Posterior vena cava (tissue), 2 donors: ENCODE measurements at regions not wholly inside any gene's neighbourhood (a gene's known extent, or its start where the extent isn't known, plus 50 kb on each side); places are given as distances from the start of the nearest gene placed in this dataset.
A peak's percentile ranks its signal among the peaks of the same experiment; 100 is the strongest.
"Not testable (repeated sequence)": the region's sequence is repeated elsewhere in the genome, so short reads cannot be mapped to it uniquely, and the experiment has no call there.

Source experiments
- DNase-seq: peaks from one replicate; pipeline ENCODE4 v3.0.0-alpha.2; 2020; ENCODE audit warnings: low spot score
- intact Hi-C, 2 donors: fragments of 100-400 bp; cut with DNase I; formaldehyde crosslinking; loops; one replicate each; pipeline versions ENCODE4 v1.14.1 to v1.14.2; 2022 to 2023
- donor health status: DM: yes; HTN: yes; CAD: no.
- donor health status: DM: yes; HTN: yes; CAD: no.

- intact Hi-C loops, DNase-seq: not testable (repeated sequence)
These were observed 277.7 kb upstream of the ZNF322 start for GRCh38 chr6:26937258-26937657.

- DNase-seq, intact Hi-C loops: not testable (repeated sequence)
These were observed 291.7 kb upstream of the ZNF322 start for GRCh38 chr6:26951211-26951610.

GRCh38 chr6:26956078-26956600, 291.4 kb upstream of the PRSS16 start:
- DNase-seq, intact Hi-C loops: not testable (repeated sequence)

- DNase-seq, result peak; percentile 95
- intact Hi-C loops, result not testable (repeated sequence)
These were observed 290.8 kb upstream of the PRSS16 start for GRCh38 chr6:26956601-26957184.

GRCh38 chr6:26957399-26958127, 289.9 kb upstream of the PRSS16 start:
- intact Hi-C loops, DNase-seq: not testable (repeated sequence)

GRCh38 chr6:26961236-26961635, 286.3 kb upstream of the PRSS16 start:
- DNase-seq, intact Hi-C loops: not testable (repeated sequence)

GRCh38 chr6:27002447-27002846, 245.1 kb upstream of the PRSS16 start:
- peak; percentile 55 for DNase-seq
- intact Hi-C loops, result no loop called here

GRCh38 chr6:27007020-27007419, 240.5 kb upstream of the PRSS16 start:
- intact Hi-C loops, result no loop called here
- no peak for DNase-seq

GRCh38 chr6:27008613-27009012, 238.9 kb upstream of the PRSS16 start:
- DNase-seq, result peak; percentile 60
- intact Hi-C loops, result not testable (repeated sequence)

- DNase-seq, intact Hi-C loops: not testable (repeated sequence)
These were observed 233.4 kb upstream of the PRSS16 start for GRCh38 chr6:27014053-27014452.

- DNase-seq, result no peak
- intact Hi-C loops, result no loop called here
These were observed 230.8 kb upstream of the PRSS16 start for GRCh38 chr6:27016689-27017088.

- intact Hi-C loops, result not testable (repeated sequence)
- peak; percentile 53 for DNase-seq
These were observed 229.1 kb upstream of the PRSS16 start for GRCh38 chr6:27018401-27018800.

GRCh38 chr6:27019651-27020552, 227.6 kb upstream of the PRSS16 start:
- peak; percentile 96 for DNase-seq
- intact Hi-C loops, result loop anchor here in 1 of 2 donors (5.0 kb wide), 1 partner anchor 1572 kb away; no protein-coding TSS in a partner anchor

- intact Hi-C loops, result loop anchor here in 1 of 2 donors (5.0 kb wide), 1 partner anchor 1572 kb away; no protein-coding TSS in a partner anchor
- DNase-seq, result no peak
These were observed 227.0 kb upstream of the PRSS16 start for GRCh38 chr6:27020553-27020880.

GRCh38 chr6:27023664-27024063, 223.8 kb upstream of the PRSS16 start:
- intact Hi-C loops, result loop anchor here in 1 of 2 donors (5.0 kb wide), 1 partner anchor 1569 kb away; no protein-coding TSS in a partner anchor

GRCh38 chr6:27025351-27025750, 222.2 kb upstream of the PRSS16 start:
- no peak for DNase-seq
- intact Hi-C loops, result no loop called here

More at GRCh38 chr6:27023664-27024063, 223.8 kb upstream of the PRSS16 start:
- DNase-seq, result no peak

- intact Hi-C loops, result no loop called here
- DNase-seq, result no peak
These were observed 221.1 kb upstream of the PRSS16 start for GRCh38 chr6:27026361-27026760.

GRCh38 chr6:27031302-27031701, 216.2 kb upstream of the PRSS16 start:
- no peak for DNase-seq
- intact Hi-C loops, result no loop called here

- intact Hi-C loops, result no loop called here
- DNase-seq, result no peak
These were observed 209.0 kb upstream of the PRSS16 start for GRCh38 chr6:27038498-27038897.
